Pons (tissue), 1 donor: ENCODE measurements at regions not wholly inside any gene's neighbourhood (a gene's known extent, or its start where the extent isn't known, plus 50 kb on each side); places are given as distances from the start of the nearest gene placed in this dataset.
"Not testable (repeated sequence)": the region's sequence is repeated elsewhere in the genome, so short reads cannot be mapped to it uniquely, and the experiment has no call there.

Experiments
- DNase-seq: peaks from one replicate; pipeline ENCODE4 v3.0.0-alpha.2; 2016; ENCODE audit warnings: low spot score

DNA sequence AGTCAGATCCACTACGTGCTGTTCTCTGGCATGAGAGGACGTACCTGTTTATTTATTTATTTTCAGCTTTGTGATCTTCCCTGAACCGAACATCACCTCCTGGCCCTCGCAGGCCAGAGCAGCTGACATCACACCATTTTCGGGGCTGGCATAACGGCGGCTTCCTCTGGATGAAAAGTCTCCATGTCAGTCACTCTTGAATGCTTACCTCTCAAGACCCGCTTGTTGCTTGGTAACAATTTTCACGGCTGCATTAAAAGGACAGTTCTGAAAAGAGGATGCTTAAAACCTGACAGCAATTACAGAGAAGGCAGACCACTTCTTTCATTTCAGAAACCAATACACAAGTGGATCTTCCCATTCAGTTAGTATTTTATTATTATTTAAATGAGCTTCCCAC lies 159.8 kb upstream of the CDH4 start:
- DNase-seq, result no peak

DNA sequence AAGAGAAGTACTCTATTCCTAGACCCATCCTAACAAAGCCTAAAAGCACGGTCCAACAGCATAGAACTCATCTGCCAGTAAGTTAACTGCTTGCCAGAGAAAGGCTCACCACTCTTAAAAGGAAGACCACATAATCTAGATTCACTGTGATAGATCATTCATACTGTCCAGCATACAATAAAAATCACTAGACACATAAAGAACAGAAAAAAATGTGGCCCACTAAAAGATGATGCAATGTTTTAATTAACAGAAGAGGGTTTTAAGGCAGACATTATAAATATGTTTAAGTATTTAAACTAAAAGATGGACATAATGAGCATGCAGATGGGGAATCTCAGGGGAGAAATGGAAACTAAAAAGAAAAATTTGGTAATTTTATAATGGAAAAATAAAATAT lies 157.5 kb upstream of the CDH4 start:
- DNase-seq, result no peak

DNA sequence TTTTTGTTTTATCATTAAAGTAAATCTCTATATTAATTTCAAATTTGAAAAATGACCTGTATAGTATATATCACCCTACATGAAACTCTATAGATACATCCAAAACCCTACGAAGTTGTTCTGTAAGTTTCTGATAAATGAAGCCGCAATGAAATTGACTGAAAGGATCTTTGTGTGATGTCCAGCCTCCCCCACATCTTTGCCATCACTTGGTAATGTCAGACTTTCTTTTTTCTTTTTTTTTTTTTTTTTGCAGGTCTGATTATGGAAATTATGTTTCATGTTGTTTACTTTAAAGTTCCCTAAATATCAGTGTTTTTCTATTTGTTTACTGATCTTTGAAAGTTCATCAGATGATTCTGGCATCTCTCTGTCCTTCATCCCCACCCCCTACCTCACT lies 155.6 kb upstream of the CDH4 start:
- no peak for DNase-seq

DNA sequence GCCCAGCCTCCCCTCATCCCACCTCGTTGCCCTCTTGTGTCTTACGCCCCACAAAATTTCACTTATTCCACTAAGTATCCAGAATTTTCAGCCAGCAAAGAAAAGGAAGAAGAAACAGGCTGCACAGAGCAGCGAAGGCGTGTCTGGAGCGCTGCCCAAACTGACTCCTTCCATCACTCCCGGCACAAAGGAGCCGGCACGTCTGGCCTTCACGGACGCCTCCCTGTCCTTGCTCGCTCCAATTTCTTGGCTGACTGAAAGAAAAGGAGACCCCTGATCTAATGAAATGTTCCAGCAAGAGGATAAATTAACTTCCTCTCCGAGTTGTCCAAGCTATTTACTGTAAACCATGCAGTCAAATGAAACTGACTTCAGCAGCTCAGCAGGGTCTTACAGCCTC lies 152.3 kb upstream of the CDH4 start:
- DNase-seq, result no peak

DNA sequence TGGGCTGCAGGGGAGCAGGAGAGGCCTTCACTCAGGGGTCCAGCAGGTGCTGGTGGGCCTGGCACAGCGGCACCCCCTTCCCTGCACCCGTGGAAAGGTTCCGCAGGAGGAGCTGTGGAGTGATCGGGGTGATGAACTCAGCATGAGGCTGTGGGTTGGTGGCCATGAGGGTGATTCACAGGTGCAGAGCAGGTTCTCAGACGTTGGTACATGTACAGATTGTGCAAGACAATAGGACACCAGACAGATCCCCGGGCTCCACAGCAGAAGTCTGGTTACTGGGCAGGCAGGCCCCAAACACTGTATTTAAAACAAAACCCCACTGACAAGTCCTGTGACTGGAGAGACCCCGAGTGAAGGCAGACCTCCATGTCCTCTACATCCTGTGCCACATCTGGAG lies 151.6 kb upstream of the CDH4 start:
- DNase-seq, result no peak

DNA sequence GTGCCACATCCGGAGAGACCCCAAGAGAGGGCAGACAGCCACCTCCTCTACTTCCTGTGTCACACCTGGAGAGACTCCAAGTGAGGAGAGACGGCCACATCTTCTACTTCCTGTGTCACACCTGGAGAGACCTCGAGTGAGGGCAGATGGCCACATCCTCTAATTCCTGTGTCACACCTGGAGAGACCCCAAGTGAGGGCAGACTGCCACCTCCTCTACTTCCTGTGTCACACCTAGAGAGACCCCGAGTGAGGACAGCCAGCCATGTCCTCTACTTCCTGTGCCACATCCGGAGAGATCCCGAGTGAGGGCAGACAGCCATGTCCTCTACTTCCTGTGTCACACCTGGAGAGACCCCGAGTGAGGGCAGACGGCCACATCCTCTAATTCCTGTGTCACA lies 150.7 kb upstream of the CDH4 start:
- DNase-seq, result not testable (repeated sequence)

DNA sequence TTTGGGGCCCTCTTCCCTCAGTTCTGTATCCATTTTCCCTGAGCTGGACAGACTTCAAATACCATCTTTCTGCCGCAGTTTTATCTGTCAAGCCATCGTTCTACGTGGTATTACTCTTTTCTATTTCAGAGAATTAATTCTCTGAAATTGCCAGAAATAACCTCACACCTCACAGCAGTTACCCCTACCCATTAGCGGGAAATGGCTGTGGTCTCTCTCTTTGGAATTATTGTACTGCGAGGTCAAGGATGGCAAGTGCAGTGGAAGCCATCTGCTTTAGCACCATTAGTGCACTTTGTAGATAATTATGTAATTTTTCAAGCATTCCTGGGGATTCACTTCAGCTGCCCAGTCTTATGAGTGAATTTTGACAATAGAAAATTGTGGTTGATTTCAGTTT lies 147.8 kb upstream of the CDH4 start:
- no peak for DNase-seq

DNA sequence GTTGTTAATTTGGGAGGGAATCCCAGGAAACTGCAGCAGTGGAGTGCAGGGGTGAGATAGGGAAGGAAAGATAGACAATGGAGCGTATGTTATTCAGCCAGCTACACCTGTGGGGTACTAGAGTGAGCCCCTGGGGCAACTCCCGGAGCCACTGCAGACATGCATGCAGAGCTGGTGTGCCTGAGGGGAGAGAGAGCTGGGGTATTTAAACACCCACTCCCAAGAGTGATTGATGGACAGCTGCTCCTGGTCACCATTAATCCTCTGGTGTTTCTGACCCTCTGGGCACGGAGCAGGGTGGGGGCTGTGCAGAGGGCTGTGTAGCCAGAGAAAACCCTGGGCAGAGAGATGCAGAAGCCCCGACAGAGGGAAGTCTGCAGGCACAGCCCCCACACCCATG lies 146.7 kb upstream of the CDH4 start:
- no peak for DNase-seq

DNA sequence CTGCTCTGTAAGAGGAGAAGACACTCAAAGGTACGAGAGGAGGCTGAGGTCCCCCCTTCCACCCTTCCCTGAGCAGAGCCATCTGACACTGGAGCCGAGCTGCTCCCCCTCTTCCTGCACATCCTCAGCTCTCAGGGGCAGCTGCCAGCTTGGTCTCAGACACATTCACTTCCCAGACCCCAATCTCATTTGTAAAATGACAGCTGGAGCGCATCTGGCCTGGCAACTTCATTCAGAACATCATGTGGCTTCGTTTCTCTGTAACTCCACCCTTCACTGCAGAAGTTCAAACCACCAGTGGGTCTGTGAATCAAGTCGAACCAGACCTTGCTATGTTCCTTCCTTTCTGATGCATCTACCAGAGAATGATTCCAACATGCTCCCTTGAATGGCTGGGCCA lies 145.6 kb upstream of the CDH4 start:
- no peak for DNase-seq

DNA sequence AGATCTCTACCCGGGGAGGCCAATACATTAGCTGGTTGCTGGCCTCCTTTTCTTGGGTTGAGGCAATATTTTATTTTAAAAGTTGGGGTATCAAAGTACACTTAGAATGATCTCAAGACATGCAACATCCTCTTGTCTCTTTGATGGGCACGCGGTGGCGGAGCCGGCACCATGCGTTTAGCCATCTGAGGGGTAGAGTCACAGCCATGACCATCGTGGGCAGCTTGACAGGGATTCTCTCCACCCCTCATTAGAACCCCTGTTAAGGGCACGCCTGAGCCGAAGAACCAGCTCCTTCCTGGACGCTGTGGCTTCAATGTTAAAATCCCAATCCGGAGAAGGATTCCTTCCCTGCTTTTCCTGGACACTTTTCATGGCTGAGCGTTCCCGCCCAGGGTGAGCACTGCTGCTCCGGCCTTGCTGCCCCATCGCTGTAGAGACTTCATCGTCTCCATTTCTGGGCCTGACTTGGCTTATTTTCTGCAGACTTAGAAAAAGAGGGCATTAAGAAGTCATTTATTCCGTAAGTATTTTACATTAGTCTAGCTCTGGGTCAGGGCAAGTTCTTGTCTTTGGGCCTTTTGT lies 142.7 kb upstream of the CDH4 start:
- no peak for DNase-seq

DNA sequence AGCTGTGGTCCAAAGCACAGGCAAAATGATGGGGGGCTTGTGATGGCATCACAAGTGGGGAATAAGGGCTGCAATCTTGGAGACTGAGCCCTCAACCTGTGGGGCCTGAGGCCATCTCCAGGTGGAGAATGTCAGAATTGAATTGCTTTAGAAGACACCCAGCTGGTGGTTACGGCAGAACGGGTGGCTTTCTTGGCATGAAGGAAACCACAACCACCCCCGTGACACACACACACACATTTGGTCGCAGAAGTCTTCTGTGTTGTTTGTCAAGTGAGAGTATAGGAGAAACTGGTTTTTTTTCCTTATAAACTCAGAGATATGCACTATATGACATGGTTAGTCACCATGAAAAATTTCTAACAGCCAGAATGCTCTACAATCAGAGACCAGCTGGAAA lies 139.5 kb upstream of the CDH4 start:
- no peak for DNase-seq

DNA sequence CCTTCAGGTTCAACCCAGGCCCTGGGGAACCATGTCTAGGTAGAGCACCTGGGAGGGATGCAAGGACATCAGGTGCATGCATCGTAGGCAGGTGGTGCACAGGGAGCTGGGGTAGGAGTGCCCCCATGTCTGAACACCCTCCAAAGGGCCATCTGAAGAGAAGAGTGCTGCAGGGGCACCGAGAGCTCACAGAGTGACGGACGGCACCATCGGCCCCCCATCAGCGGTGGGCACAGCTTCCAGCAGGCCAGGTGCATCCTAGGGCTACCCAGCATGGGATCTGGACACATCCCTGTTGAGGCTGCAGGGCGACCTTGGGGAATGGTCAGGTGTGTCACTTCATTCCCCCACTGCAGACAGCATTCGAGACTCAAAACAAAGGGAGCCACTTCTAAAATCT lies 138.3 kb upstream of the CDH4 start:
- no peak for DNase-seq

DNA sequence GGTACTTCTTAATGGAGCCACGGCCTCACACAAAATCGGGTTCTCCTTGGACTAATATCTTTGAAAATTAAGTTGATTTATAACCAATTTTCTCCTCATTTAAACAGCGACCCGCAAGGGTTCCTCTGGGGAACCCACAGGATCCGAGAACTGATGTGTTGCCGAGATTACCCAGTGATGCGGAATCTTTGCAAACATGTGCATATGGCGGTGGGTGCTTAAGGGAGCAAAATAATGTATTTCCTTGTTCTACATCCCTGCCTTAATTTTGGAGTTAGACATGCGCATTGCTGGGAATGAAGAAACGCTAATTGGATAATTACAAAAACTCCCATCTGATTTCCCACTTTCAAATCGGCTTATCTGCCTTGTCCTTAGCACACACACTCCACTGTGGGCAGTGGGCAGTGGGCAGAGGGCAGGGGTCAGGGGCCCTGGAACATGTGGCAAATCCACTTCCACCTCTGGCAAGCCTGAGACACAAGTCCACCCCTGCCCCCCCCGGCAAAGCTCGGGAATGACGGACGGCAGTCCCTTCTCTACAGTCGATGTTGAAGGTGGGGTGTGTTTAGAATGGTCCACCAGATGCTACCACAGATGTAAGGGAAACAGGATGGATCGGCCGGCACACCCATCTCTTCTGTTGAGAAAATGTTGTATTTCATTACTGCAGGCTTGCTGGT lies 137.4 kb upstream of the CDH4 start:
- DNase-seq, result no peak

DNA sequence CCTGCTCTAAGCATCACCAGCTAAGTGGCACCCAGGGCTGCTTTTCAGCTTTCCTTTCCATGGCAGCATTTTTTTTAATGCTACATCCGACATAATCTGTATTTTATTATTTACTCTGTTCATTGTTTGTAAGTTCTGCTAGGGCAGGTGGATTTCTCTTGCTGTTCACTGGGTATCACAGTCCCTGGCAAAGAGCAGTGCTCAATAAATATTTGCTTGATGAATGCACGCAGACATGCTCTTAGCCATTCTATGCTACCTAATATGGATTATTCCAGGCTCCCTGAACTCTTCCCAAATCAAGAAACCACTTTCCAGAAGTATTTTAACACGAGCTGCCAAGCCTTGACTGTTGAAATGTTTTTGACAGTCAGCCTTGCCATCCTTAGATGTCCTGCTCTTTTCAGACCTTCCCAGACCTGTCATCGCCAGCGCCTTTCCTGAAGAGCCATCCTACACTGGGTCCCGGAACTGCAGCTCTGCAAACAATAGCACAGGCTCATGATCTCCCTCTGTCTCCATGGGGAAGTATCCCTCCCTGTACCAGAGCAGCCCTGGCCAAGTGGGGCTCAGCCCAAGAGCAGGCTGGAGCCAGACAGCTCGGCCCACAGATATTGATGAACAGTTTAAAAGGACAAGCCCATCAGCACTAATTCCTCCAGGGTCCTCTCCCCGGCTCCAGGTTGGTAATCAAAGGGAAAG lies 136.5 kb upstream of the CDH4 start:
- DNase-seq, result peak; percentile 1

DNA sequence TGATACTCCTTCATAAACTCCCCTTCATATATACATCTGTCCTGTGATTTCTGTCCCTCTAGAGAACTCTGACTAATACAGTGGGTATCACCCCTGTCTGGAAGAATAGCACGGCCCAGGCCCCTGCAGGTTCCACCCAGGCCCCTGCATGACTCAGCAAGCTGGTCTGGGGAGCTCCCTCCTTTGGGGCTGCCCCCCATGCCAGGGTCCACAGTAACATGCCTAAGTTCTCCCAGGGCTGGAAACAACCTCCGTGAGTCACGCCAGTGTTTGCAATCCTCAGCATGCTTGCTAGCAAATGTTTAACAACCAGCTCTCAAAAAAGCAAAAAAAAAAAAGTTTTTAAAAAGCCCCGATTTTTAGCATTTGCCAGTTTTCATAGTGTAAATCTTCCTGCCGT lies 134.3 kb upstream of the CDH4 start:
- no peak for DNase-seq

DNA sequence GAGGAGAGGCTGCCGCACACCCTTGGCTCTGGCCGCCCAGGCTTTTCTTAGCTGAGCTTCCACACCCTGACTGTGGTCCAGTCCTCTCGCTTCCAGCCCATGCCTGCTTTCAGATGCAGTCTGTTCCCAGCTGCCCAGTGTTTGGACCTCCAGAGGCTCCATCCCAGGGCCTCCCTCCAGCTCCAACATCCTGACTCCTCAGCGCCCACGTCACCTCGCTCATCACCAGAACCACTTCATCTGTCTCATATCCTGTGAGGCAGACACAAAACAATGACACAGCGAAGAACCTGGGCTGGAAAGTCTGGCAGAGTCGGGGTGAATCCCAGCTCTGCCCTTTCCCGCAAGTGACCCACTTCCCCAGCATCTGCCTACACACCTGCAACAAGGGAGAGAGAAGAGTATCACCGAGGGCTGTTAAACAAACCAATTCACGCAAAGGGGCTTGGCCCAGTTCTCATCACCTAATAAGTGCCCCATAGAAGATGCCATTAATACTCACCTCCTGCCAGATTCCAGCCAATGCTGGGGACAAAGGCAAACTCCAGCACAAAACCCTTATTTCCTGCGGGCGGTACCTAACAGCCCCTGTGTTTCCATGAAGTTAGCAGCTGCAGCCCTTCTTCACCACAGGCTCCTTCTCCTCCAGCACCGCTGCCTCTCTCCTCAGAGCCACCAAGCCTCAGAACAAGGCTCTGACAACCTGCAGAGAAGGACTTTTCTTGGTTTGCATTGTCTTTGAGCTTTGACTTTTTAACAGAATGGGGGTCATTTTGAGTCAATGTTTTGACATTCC lies 133.4 kb upstream of the CDH4 start:
- no peak for DNase-seq

DNA sequence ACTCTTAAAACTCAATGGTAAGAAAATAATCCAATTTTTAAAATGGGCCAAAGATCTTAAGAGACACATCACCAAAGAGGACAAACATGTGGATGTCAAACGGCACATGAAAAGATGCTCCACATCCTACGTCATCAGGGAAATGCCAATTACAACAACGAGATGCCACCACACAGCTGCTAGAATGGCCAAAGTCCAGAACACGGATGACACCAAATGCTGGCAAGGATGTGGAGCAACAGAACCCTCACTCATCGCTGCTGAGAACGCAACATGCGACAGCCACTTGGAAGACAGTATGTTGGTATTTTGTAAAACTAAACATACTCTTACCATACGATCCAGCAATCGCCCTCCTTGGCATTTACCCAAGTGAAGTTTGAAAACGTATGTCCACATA lies 132.8 kb upstream of the CDH4 start:
- DNase-seq, result no peak

DNA sequence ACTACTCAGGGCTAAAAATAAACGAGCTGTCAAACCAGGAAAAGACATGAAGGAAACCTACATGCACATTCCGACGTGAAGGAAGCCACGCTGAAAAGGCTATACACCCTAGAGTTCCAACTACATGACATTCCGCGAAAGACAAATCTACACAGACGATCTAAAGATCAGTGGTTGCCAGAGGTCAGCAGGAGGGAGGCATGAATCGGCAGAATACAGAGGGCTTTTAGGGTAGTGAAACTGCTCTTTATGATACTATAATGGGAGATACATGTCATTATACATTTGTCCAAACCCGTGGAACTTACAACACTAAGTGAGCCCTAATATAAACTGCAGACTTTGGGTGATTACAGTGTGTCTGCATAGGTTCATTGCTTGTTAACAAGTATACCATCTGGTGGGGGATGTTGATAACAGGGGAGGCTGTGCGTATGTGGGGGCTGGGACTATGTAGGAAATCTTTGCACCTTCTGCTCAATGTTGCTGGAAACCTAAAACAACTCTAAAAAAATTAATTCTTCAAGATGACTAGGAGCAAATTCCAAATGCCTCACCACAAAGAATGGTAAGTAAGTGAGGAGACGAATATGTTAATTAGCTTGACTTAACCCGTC lies 132.2 kb upstream of the CDH4 start:
- DNase-seq, result no peak

DNA sequence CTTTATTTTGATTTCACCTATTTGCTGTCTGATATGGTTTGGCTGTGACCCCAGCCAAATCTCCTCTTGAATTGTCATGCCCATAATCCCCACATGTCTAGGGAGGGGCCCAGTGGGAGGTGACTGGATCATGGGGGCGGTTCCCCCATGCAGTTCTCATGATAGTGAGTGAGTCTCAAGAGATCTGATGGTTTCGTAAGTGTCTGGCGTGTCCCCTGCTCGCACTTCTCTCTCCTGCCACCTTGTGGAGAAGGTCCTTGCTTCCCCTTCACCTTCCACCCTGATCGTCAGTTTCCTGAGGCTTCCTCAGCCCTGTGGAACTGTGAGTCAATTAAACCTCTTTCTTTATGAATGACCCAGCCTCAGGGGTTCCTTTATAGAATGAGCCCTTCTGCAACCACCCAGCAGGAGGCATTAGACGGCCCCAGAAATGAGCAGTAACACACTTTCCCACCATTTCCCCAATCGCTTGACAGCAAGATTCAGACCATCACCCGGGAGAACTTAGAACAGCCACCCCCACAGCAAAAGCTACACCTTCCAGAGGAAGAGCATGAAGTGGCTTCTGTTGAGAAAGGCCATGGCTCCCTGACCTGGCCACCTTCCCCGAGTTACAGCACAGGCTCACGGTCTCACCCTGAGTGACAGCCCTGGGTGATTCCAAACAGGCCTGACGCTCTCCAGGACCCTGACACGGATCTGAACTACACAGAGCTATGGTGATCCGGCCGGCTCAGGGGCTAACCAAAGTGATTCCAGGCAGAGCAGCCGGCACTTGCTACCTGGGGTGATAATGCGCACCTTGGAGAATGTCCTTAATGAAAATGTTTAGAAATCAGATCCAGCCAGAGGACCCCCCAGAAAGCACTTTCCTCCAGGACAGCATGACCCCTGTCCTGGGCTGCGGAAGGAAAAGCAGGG lies 131.2 kb upstream of the CDH4 start:
- peak; percentile 42 for DNase-seq

DNA sequence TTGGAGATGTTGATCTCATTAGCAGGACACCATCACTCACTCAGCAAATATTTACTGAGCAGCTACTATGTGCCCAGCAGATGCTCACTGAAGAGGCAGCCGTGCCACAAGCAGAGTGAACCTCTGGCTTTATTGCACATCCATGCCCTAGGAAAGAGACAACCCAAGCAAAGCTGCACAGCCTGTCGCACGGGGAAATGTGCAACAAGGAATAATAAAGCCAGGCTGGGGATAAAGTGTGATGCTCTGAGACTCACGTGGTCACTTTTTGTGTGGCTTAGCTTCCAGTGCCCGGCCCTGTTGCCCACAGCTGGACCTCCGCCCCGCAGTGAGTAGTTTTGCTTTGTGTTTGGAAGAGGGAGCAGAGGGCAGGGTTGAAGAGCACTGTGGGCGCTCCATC lies 130.4 kb upstream of the CDH4 start:
- no peak for DNase-seq

DNA sequence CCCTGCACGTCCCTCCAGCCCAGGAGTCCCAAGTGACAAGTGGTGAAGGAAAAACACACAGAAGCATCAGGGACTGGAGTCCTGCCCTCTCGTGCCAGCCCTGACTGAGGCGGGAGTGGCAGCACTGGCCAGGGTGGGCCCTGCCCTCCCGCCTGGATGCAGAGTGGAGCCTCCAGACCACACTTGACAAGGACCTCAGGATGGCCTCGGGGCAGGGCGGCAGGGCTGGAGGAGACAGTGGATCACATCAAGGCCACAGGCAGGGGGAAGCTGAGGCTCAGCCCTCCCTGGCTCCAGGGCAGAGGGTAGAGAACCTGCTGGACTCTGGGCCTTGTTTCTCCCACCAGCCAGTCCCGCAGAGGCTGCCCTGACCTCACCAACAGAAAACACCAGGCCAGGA lies 128.8 kb upstream of the CDH4 start:
- DNase-seq, result no peak
